COLO668 (cell line): ENCODE measurements at regions not wholly inside any gene's neighbourhood (a gene's known extent, or its start where the extent isn't known, plus 50 kb on each side); places are given as distances from the start of the nearest gene placed in this dataset.

Experiments used
- DNase-seq: peaks from one replicate; lab custom pipeline; 2025; ENCODE audit not compliant: unreplicated experiment; lab: John Stamatoyannopoulos, UW

DNA sequence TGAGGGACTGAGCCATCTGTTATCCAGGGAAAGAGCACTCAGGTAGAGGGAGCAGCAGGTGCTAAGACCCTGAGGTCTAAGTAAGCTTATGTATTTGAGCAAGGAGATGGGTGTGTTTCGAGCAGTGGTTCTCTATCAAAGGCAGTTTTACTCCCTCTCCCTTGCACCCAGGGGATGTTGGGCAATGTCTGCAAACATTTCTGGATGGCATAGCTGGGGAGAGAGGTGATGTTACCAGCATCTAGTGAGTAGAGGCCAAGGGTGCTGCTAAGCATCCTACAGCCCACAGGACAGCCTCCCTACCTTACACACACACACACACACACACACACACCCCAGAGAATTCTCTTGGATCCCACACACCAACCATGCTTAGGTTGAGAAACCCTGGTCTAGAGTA is 221.0 kb upstream of the PWP1 start:
- DNase-seq = no peak

DNA sequence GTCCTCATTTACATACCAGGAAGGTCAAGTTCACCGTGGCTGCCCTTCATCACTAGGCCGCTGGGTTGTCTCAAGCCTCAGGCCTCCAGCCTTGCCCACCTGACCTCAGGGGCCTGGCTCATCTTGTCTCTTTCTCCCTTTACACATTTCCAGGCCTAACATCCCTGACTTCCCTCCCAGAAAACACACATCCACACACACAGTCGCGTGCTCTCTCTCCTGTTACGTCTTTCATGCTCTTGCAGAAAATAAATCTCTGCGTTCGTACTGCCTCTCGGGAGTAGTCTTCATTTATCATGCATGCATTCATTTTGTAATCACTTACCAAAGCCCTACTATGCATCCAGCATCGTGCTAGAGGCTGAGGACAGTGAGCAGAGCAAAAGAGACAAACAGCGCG is 220.0 kb upstream of the PWP1 start:
- no peak for DNase-seq

DNA sequence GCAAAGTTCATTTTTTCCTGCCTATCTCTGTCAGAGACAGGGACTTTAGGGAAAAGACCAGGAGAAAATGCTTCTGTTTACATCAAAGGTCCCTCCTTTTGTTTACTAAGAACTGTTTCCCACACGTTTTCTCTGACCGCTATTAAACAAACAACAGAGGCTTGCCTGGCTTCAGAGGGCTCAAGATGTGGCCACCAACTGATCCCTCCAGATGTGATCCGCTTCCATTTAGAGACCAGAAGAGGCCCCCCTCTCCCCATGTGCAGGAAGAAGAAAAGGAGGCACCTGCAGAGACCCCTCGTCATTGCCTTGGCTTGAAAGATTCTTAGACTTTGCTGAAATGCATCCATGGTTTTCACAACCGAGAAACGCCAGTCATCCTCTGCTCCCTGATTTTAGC is 217.9 kb upstream of the PWP1 start:
- no peak for DNase-seq

DNA sequence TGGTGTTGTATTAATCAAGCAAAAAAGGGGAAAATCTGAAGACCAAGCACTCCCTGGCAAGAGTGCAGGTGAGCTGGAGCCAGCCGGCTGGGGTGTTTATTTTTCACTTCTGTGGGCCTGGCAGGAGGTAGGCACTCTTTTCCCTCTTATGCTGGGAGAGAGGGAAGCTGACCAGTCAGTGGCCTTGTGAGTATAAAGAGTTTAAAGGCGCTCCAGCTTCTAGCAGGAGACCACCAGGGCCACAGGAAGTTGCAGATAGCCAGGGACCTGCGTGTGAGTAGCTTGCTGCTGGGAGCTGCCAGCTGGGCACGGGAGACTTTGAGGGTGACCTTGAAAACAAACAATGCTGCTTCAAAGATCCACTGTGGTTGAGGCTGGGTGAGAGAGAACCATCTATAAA is 217.4 kb upstream of the PWP1 start:
- DNase-seq = no peak

DNA sequence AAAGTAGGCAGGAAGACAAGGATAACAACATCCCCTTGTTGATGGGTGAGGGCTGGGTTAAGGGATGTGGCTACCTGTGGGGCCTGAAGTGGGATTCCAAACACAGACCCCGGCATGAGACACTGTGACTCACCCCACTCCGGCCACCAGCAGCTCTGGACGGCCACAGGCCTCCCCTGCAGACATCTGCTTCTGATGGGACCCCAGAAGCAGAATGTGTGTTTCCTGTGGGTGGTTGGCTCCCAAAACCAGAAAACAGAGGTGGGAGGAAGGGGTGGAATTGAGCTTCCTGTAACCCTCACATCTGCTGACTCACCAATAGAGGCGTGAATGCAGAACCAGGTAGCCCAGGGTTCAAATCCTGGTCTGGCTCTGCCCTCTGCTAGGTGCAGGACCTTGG is 216.6 kb upstream of the PWP1 start:
- DNase-seq = no peak

DNA sequence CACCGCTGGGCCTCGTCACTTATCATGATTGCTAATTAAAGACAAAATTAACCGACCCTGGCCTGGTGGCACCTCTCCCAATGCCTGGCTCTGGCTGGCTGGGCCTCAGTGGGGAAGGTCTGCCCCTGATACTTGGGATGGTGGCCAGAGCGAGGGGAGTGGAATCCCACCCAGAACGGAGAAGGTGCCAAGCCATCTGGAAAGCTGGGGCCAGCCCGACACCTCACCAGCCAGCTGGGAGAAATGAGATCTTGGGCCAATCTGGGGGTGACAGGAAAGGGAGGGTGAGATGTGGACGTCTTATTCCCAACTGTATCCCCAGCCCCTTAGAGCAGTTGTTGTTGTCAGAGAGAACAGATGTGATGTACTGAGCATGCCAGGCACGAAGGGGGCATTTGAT is 215.0 kb upstream of the PWP1 start:
- DNase-seq = no peak

DNA sequence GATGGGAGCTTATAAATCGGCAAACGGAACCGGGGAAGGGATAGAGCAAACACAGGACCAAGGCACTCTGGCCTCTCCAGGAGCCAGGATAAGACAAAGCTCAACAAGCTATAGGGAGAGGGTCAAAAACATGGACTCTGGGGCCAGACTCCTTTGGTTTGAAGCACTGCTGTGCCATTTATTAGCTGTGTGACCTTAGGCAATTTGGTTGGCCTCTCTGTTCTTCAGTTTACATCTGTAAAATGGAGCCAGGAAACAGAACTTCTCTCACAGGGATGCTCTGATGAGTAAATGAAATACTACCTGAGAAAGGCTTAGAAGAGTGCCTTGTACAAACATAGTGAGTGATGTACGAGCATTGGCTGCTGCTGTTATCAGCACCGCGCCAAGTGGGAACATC is 213.3 kb upstream of the PWP1 start:
- no peak for DNase-seq

DNA sequence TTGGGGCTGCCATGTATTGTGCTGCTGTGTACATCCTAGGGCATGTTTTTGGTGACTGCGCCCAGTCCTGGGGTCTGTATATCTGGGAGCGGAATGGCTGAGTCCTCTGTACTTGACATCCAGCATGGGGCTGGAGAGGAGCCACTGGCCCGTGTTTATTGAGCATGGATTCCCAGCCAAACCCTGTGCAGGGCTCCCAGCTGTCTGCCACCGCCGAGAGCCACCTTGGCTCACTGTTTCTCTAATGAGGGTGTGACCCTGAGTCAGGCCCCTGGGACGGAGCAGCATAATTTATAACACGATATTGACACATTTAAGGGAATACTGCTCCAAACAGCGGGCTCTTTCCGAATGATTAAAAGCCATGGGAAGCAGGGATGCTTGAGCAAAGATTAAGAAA is 211.5 kb upstream of the PWP1 start:
- DNase-seq = no peak

DNA sequence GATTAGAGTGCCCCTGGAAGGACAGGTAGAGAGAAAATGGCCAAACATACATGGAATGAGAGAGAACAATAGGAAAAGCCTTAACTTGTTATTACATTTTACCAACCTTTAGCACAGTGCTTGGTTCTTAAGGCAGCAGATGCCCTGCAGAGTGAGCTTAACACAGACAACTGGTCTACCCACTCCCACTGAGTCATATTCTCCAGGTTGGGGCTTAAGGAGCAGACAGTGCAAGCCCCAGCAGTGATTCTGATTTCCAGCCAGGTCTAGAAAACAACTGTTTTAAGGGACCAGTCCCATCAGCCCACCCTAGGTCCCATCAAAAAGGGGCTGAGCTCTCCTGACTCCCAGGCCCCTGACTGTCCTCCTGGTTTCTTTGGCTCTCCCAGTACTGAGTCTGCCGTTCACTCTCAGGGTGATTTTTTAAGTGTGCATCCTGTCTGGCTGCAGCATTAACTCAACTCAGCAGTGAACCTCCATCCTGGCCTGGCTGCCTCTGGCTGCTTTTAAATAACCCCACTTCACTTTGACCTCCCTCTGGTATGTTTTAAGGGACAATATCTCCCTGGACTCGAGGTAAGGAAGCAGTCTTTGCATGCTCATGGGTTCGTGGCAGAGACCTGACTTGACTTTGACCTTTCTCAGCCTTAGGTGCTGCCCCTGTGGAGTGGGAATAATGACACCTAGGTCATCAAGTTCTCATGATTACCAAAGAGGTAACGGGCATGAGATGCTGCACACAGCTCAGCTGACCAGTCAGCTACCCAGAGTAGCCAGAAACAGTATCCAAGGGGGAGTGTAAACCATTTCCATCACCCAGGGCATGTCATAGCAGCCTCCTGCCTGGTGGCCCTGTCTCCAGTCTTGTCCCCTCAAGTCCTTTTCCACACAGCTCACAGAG is 210.7 kb upstream of the PWP1 start:
- DNase-seq = no peak

DNA sequence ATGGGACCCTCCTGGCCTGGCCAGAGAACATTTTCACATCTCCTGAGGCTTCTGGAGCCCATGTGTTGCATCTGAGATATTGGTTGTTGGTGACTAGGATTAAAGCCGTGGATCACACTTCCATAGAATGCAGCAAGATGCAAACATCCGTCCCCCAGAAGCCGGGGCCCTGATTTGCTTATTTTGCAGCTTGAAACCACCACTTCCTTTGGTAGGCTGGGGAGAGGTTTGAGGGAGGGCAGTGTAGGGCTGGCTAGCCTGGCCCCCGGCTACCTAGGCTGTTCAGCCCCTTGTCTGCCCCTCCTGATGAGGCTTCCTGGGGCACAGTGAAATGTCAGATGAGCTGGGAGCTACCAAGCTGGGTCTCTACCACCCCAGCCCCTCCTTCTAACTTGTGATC is 209.7 kb upstream of the PWP1 start:
- DNase-seq = no peak

DNA sequence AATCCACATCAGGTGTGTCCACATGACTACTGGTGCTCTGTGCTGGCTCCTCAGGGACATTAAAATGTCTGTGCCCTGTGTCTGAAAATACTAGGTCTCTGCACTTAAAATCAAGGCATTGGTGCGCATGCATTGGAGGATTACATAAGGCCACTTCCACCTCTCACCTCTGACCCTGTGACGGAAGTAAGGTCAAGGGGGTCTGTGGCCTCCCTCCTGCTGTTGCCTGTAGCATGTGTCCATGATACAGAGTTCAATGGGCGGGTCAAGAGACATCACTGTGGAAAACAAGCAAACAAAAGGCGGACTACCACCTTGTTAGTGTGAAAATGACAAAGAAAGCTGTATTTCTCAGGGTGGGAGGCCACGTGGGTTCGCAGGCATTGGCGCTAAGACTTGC is 208.6 kb upstream of the PWP1 start:
- DNase-seq = no peak

DNA sequence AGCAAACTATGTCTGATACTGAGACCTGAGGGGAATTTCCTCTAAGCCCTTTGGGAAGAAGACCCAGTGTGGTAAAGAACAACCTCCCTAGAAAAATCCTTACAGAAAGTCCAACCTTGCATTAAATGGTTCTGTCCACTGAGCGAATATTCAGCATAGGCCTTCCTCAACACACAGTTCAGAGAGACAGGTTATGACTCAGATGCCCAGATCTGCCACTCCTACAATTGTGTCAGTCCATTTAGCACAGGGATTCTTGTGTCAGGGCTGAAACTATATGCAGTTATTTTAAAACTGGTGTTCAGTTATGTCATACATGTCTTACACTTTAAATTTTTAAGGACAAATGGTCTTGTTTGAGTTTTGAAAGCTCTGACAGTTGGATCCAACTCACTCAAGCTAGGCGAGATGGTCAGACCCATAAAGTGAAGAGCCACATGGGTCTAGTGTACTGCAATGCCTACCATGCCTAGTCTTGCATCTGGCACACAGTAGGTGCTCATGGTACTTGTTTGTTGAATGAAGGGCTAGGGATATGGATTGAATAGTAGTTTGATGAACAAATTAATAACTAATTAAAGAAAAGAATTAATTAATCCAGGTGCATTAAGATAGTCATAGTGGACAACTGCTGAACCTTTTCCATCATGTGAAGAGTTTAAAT is 207.5 kb upstream of the PWP1 start:
- DNase-seq = no peak

DNA sequence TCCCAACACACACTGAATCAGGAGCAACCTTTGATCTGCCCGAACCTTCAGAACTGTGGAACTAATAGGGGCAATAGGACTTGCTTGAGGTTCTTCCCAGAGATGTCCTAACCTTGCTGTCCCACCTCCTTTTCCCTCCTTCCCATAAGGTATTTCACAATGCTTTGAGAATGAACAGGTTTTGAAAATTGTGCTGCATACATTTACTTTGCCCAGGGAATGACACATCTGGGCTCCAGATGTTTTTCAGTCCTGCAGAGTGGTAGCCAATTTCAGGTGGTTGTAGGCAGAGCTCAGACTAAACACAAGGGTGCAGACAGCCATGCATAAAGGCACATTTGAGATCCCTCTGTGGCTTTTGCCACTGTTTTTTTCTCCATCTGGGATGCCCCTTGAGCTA is 206.7 kb upstream of the PWP1 start:
- no peak for DNase-seq

DNA sequence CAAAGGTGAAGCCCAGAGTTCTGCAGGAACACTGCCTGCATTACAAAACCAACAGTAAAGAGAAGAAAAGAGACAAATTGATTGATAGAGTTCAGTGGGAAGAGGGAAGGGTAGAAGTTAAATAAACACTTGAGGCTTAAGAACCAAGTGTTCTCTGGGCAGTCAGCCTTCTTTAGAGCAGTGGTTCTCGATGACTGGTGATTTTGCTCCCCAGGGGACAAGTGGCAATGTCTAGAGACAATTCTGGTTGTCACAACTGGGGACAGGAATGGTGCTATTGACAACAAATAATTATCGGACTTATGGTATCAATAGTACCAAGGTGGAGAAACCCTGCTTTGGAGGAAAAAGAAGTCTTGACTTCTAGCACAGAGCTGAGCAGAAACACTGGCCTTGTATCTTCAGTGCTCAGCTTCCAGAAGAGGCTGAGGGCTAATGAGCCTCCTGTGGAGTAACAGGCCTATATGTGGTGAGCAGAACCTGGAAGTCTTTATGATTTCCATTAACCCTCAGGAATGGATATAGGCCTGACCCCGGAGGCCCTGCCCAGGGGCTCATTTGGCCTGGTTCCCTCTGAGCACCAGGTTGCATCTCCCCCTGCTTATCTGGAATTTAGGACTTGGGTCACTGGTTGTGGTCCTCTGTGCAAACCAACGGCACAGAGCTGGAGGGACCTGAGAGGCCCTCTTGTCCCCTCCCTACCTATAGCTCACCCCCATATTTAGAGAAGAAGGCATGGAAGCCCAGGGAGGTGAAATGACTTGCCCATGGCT is 204.6 kb upstream of the PWP1 start:
- DNase-seq = no peak

DNA sequence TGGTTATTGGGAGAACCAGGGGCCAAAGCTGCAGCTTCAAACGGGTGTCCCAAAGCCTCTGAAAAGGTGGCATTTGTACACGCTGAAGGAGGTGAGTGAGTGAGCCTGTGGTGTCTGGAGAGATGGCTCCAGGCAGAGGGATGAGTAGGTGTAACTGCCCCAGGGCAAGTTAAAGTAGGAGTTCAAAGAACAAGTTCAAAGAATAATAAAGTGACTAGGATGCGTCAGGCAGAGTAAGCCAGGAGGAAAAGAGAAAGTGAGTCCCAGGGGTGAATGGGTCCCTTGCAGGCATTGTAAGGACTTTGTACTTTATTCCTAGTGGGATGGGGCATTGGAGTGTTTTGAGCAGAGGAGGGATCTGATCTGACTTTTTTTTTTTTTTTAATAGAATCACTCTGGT is 201.4 kb upstream of the PWP1 start:
- DNase-seq = no peak

DNA sequence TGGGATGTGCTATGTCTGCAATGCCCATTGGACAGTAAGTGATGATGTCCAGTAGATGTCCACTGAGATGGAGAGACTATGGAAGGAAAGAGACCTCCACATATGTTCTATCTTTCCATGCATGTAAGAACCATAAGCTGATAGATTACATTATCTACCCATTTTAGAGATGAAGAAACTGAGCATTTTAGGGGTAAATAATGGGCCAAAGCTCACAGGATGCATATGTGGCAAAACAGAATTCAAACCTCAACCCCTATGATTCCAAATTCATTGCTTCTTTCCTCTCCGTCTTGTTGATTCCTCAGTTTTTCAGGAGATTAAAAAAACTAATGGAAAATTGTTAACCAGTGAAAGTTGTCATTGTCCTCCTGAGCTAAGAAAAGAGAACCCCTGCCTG is 200.7 kb upstream of the PWP1 start:
- no peak for DNase-seq

DNA sequence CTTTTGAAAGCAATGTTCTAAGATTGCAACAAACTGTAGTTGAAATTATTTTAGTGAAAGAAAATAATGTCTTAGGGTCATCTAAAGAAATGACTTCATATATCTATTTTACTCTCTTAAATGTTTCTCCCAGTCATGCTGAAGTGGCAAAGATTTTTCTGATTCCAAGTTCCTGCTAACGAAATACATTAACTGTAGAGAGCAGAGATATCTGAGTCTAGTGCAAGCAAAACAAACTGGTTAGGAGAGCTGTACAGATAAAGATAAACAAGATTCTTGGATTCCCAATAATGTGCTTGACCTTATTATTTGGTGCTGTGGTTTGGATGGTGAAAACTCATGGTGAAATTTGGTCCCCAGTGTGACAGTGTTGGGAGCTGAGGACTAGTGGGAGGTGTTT is 199.9 kb upstream of the PWP1 start:
- DNase-seq = no peak

DNA sequence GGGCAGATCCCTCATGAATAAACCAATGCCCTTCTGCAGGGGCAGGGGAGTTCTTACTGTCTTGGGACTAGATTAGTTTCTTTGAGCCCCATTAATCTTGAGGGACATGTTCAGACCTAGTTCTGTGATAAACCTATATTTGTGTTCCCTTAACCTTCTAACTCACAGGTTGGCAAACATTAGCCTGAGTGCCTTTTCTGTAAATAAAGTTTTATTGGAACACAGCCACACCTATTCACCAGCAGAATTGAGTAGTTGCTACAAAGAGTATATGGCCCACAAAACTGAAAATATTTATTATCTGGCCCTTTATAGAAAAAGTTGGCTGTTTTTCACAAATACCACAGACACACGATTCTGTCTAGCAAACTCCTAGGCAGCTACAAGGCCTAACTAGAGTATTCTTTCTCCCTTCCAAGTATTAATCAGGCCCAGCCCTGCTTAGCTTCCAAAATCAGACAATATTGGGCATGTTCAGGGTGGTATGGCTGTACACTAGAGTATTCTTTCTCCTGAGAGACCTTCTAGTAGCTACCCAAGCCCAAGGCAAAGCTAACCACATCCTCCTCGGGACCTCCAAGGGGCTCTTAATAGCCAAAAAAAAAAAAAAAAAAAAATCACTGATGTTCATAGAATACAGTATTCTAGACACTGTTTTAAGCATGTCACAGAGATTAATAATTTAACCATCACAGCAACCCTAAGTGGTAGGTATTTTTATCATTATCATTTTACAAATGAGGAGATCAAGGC is 199.3 kb upstream of the PWP1 start:
- DNase-seq = no peak

DNA sequence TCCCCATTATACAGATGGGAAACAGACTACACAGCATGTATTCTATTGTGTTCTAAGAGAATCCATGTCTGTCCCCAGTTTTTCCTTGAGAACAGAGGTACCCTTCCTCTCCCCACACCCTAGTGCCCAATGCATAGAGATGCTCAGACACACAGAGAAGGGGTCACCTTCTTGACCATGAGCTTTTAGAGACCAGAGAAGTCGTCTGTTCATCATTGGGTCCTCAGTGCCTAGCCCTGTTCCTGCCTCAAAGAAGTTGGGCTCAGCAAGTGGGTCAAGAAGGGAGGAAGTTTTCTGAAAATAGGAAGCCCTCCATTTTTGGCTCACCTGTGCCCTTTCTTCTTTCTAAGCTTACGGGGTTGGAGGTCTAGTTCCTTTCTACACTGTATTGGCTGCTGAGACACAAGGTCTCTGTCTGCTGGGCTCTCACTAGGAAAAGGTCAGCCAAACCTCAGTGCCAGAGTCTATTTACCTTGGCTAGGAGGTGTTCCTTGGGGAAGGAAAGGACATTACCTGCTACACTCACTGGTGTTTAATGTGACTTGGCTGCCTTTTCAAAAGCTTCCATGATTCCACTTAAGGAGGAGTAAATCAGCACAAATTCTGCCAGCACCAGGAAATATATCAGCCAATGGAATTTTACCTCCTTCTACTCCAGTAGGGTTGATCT is 198.5 kb upstream of the PWP1 start:
- DNase-seq = no peak

DNA sequence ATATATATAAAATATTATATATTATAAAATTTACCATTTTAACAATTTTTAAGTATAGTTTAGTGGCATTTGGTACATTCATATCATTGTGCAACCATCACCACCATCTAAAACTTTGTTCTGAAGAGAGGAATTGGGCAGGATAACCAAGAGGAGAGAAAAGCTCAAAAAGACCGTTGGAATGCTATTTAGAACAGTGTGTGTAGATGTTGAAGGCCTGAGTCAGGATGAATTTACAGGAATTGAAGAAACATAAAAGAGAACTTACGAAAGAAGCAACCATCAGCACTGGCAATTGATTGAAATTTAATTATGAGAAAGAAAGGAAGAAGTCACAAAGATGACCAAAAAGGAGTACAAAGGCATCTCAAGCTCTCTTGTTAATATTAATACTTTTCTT is 196.9 kb upstream of the PWP1 start:
- no peak for DNase-seq

DNA sequence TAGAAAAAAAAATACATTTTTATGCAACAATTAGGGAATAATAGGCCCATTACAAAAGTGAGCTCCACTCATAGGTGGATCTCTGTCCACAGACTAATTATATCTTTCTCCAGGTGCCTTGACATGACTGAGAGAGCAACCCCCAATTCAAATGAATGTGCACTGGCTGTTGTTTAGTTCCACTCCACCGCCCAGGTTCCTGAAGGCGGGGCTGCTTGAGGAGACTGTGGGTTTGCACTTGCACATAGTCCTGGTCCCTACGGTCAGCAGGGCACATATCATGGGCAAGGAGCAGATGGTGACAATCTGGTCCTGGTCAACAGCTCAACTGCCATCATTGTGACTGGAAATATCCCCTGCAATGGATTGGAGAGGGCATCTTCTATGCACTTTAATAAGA is 195.6 kb upstream of the PWP1 start:
- DNase-seq = no peak
